PC-3 (cell line): ENCODE measurements at regions not wholly inside any gene's neighbourhood (a gene's known extent, or its start where the extent isn't known, plus 50 kb on each side); places are given as distances from the start of the nearest gene placed in this dataset.

Experiments
- EZH2 ChIP-seq: fragments of 300-600 bp; sonication (generic); IDR thresholded peaks from one replicate; pipeline ENCODE4 v1.6.1; 2017; ENCODE audit warnings: antibody characterized with exemption, mild to moderate bottlenecking, low read length; ENCODE audit not compliant: unreplicated experiment
- EZH2phosphoT487 ChIP-seq: fragments of 300-600 bp; sonication (generic); IDR thresholded peaks from 2 replicates; pipeline ENCODE4 v1.6.1; 2018; ENCODE audit warnings: mild to moderate bottlenecking, antibody characterized with exemption, low read length, borderline replicate concordance
- TF ChIP-seq, protein P1 (sequence below): fragments of 300-600 bp; sonication (generic); conservative IDR thresholded peaks from 2 replicates; pipeline ENCODE4 v1.5.1; 2017; ENCODE audit warnings: antibody characterized with exemption, low read depth, mild to moderate bottlenecking, low read length

GRCh38 chr6:153412519-153412918 is 281.4 kb upstream of the RGS17 start:
- TF ChIP-seq, protein P1, sequence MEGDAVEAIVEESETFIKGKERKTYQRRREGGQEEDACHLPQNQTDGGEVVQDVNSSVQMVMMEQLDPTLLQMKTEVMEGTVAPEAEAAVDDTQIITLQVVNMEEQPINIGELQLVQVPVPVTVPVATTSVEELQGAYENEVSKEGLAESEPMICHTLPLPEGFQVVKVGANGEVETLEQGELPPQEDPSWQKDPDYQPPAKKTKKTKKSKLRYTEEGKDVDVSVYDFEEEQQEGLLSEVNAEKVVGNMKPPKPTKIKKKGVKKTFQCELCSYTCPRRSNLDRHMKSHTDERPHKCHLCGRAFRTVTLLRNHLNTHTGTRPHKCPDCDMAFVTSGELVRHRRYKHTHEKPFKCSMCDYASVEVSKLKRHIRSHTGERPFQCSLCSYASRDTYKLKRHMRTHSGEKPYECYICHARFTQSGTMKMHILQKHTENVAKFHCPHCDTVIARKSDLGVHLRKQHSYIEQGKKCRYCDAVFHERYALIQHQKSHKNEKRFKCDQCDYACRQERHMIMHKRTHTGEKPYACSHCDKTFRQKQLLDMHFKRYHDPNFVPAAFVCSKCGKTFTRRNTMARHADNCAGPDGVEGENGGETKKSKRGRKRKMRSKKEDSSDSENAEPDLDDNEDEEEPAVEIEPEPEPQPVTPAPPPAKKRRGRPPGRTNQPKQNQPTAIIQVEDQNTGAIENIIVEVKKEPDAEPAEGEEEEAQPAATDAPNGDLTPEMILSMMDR, result no peak
- TF ChIP-seq EZH2 (no peak), EZH2phosphoT487 (no peak)
